ENCODE measurements at regions not wholly inside any gene's neighbourhood (a gene's known extent, or its start where the extent isn't known, plus 50 kb on each side); places are given as distances from the start of the nearest gene placed in this dataset.
A peak's percentile ranks its signal among the peaks of the same experiment; 100 is the strongest.
"Not testable (repeated sequence)": the region's sequence is repeated elsewhere in the genome, so short reads cannot be mapped to it uniquely, and the experiment has no call there.

GRCh38 chr1:221591250-221591649 lies 150.6 kb downstream of the DUSP10 start:
- not testable (repeated sequence) for DNase-seq

GRCh38 chr1:221594576-221594975 lies 147.3 kb downstream of the DUSP10 start:
- DNase-seq = no peak

GRCh38 chr1:221598122-221598521 lies 143.8 kb downstream of the DUSP10 start:
- peak in 1 of 14 donors; percentile 39 for DNase-seq

- no peak for DNase-seq
These were observed 140.7 kb downstream of the DUSP10 start for GRCh38 chr1:221601166-221601565.

GRCh38 chr1:221602830-221603229 lies 139.1 kb downstream of the DUSP10 start:
- no peak for DNase-seq

GRCh38 chr1:221604390-221604789 lies 137.5 kb downstream of the DUSP10 start:
- not testable (repeated sequence) for DNase-seq

- no peak for DNase-seq
These were observed 136.9 kb downstream of the DUSP10 start for GRCh38 chr1:221604948-221605347.

GRCh38 chr1:221605569-221605968 lies 136.3 kb downstream of the DUSP10 start:
- no peak for DNase-seq

GRCh38 chr1:221606256-221606655 lies 135.6 kb downstream of the DUSP10 start:
- DNase-seq = no peak

- DNase-seq = no peak
These were observed 133.0 kb downstream of the DUSP10 start for GRCh38 chr1:221608835-221609320.

- DNase-seq = no peak
These were observed 130.2 kb downstream of the DUSP10 start for GRCh38 chr1:221611656-221612046.

GRCh38 chr1:221612047-221612777 lies 129.7 kb downstream of the DUSP10 start:
- peak in 2 of 14 donors; percentile 6 to 31 for DNase-seq

GRCh38 chr1:221620437-221621384 lies 121.2 kb downstream of the DUSP10 start:
- no peak for DNase-seq

- no peak for DNase-seq
These were observed 120.2 kb downstream of the DUSP10 start for GRCh38 chr1:221621683-221622082.

- DNase-seq = no peak
These were observed 119.5 kb downstream of the DUSP10 start for GRCh38 chr1:221622389-221622788.

- no peak for DNase-seq
These were observed 116.9 kb downstream of the DUSP10 start for GRCh38 chr1:221625026-221625425.

- DNase-seq = no peak
These were observed 115.8 kb downstream of the DUSP10 start for GRCh38 chr1:221626041-221626440.

GRCh38 chr1:221630236-221630635 lies 111.7 kb downstream of the DUSP10 start:
- DNase-seq = no peak

- DNase-seq = no peak
These were observed 110.3 kb downstream of the DUSP10 start for GRCh38 chr1:221631556-221631955.

GRCh38 chr1:221632072-221632471 lies 109.8 kb downstream of the DUSP10 start:
- no peak for DNase-seq

GRCh38 chr1:221633841-221634409 lies 108.0 kb downstream of the DUSP10 start:
- no peak for DNase-seq

GRCh38 chr1:221634606-221635005 lies 107.3 kb downstream of the DUSP10 start:
- DNase-seq = no peak

- DNase-seq = no peak
These were observed 106.6 kb downstream of the DUSP10 start for GRCh38 chr1:221635305-221635704.

Data from C1 segment of cervical spinal cord (tissue), 14 donors.